Vagina (tissue), 2 donors: ENCODE measurements at regions not wholly inside any gene's neighbourhood (a gene's known extent, or its start where the extent isn't known, plus 50 kb on each side); places are given as distances from the start of the nearest gene placed in this dataset.

ENCODE experiments used
- DNase-seq, 2 donors: peaks; one replicate each; pipeline ENCODE4 v3.0.0-alpha.2; 2017; ENCODE audit errors: extremely low spot score in 2 of 2
- H3K27ac ChIP-seq: fragments of 200-600 bp; sonication (generic); one replicate; pipeline ENCODE4 v1.5.1; 2019
- H3K27me3 ChIP-seq: fragments of 200-600 bp; sonication (generic); one replicate; pipeline ENCODE4 v1.5.1; 2019
- H3K36me3 ChIP-seq, 2 donors: fragments of 200-600 bp; sonication (generic); one replicate each; pipeline ENCODE4 v1.5.1; 2017 to 2019
- H3K4me1 ChIP-seq: fragments of 200-600 bp; sonication (generic); one replicate; pipeline ENCODE4 v1.5.1; 2019
- H3K4me3 ChIP-seq, 2 donors: fragments of 200-600 bp; sonication (generic); 1 replicate in 1 of 2; 2 replicates in 1 of 2; pipeline ENCODE4 v1.5.1; 2016 to 2019
- H3K9me3 ChIP-seq: fragments of 200-600 bp; sonication (generic); one replicate; pipeline ENCODE4 v1.5.1; 2019
- CTCF ChIP-seq, 3 experiments: fragments of 450-650 bp in 2 of 3; fragments of 200-600 bp in 1 of 3; sonication (generic) in 1 of 3; IDR thresholded peaks; one replicate each; pipeline ENCODE4 v1.5.1; 2017 to 2019; ENCODE audit warnings: antibody characterized with exemption in 3 of 3, mild to moderate bottlenecking in 2 of 3, moderate library complexity in 2 of 3
- POLR2A ChIP-seq, 2 donors: fragments of 450-650 bp; IDR thresholded peaks; one replicate each; pipeline ENCODE4 v1.6.1; 2017; ENCODE audit warnings: antibody characterized with exemption in 2 of 2, mild to moderate bottlenecking in 2 of 2, moderate library complexity in 2 of 2
- POLR2AphosphoS5 ChIP-seq, 2 donors: sonication (generic); formaldehyde crosslinking; IDR thresholded peaks; one replicate each; pipeline ENCODE4 v1.9.0; 2017; ENCODE audit warnings: antibody characterized with exemption in 2 of 2, mild to moderate bottlenecking in 2 of 2, low read depth in 1 of 2; ENCODE audit not compliant: insufficient read depth in 1 of 2
- intact Hi-C: fragments of 100-400 bp; cut with DNase I; formaldehyde crosslinking; loops from one replicate; pipeline ENCODE4 v1.15.1; 2023

- Histone ChIP-seq H3K4me1 (no peaks in the 10 kb centered on the region), H3K9me3 (no peaks in the 10 kb centered on the region), H3K4me3 (no peak overlapping the region), H3K27ac (no peak overlapping the region), H3K36me3 (no peaks in the 10 kb centered on the region), H3K27me3 (no peaks in the 10 kb centered on the region)
- intact Hi-C loops = no loop called here
- no peak for DNase-seq
- TF ChIP-seq CTCF (IDR thresholded peaks at IDR 0.05) = no peak
- no peak for TF ChIP-seq POLR2A (IDR thresholded peaks at IDR 0.05)
- TF ChIP-seq POLR2AphosphoS5 (IDR thresholded peaks at IDR 0.05; ENCODE audit: insufficient read depth in 1 of 2, low read depth in 1 of 2) = no peak
Observed at GRCh38 chr11:97202613-97203292, 812.9 kb downstream of the JRKL start.

GRCh38 chr11:97218011-97218410 lies 828.2 kb downstream of the JRKL start:
- intact Hi-C loops = no loop called here
- no peak overlapping the region for H3K4me3 ChIP-seq
- no peaks in the 10 kb centered on the region for H3K9me3 ChIP-seq
- no peaks in the 10 kb centered on the region for H3K27me3 ChIP-seq
- no peak for TF ChIP-seq POLR2A (IDR thresholded peaks at IDR 0.05)
- H3K4me1 ChIP-seq = no peaks in the 10 kb centered on the region
- no peaks in the 10 kb centered on the region for H3K36me3 ChIP-seq
- H3K27ac ChIP-seq = no peak overlapping the region
- no peak for DNase-seq

- Histone ChIP-seq H3K4me3 (no peak overlapping the region), H3K9me3 (no peaks in the 10 kb centered on the region), H3K4me1 (no peaks in the 10 kb centered on the region), H3K27ac (no peak overlapping the region), H3K36me3 (no peaks in the 10 kb centered on the region), H3K27me3 (no peaks in the 10 kb centered on the region)
- intact Hi-C loops = no loop called here
- TF ChIP-seq POLR2AphosphoS5 (IDR thresholded peaks at IDR 0.05; ENCODE audit: insufficient read depth in 1 of 2, low read depth in 1 of 2) = no peak
- TF ChIP-seq CTCF (IDR thresholded peaks at IDR 0.05) = no peak
- no peak for TF ChIP-seq POLR2A (IDR thresholded peaks at IDR 0.05)
- no peak for DNase-seq
Observed at GRCh38 chr11:97223647-97224046, 833.8 kb downstream of the JRKL start.

- Histone ChIP-seq H3K4me3 (no peak overlapping the region), H3K27ac (no peak overlapping the region), H3K4me1 (no peaks in the 10 kb centered on the region), H3K36me3 (no peaks in the 10 kb centered on the region), H3K9me3 (no peaks in the 10 kb centered on the region), H3K27me3 (no peaks in the 10 kb centered on the region)
- DNase-seq = no peak
- TF ChIP-seq POLR2AphosphoS5 (IDR thresholded peaks at IDR 0.05; ENCODE audit: insufficient read depth in 1 of 2, low read depth in 1 of 2) = no peak
- no peak for TF ChIP-seq CTCF (IDR thresholded peaks at IDR 0.05)
- no peak for TF ChIP-seq POLR2A (IDR thresholded peaks at IDR 0.05)
- intact Hi-C loops = no loop called here
Observed at GRCh38 chr11:97224396-97224795, 834.6 kb downstream of the JRKL start.

- Histone ChIP-seq H3K27ac (no peak overlapping the region), H3K36me3 (no peaks in the 10 kb centered on the region), H3K27me3 (no peaks in the 10 kb centered on the region), H3K4me3 (no peak overlapping the region), H3K9me3 (no peaks in the 10 kb centered on the region), H3K4me1 (no peaks in the 10 kb centered on the region)
- DNase-seq = no peak
- intact Hi-C loops = no loop called here
- TF ChIP-seq CTCF (IDR thresholded peaks at IDR 0.05) (no peak), POLR2A (IDR thresholded peaks at IDR 0.05) (no peak), POLR2AphosphoS5 (IDR thresholded peaks at IDR 0.05; ENCODE audit: insufficient read depth in 1 of 2, low read depth in 1 of 2) (no peak)
Observed at GRCh38 chr11:97225794-97226193, 836.0 kb downstream of the JRKL start.
